GM18508 (cell line): ENCODE measurements at regions not wholly inside any gene's neighbourhood (a gene's known extent, or its start where the extent isn't known, plus 50 kb on each side); places are given as distances from the start of the nearest gene placed in this dataset.
A peak's percentile ranks its signal among the peaks of the same experiment; 100 is the strongest.
"Not testable (repeated sequence)": the region's sequence is repeated elsewhere in the genome, so short reads cannot be mapped to it uniquely, and the experiment has no call there.

Experiments
- ATAC-seq: cut with Tn5 transposase; IDR thresholded peaks from one replicate; pipeline ENCODE4 v1.9.1; 2021; ENCODE audit warnings: moderate number of reproducible peaks; ENCODE audit not compliant: insufficient read depth, unreplicated experiment

- ATAC-seq: no peak
Observed at GRCh38 chr16:72658888-72659717, 388.8 kb downstream of the ZFHX3 start.

- ATAC-seq: peak; percentile 92
Observed at GRCh38 chr16:72657791-72658190, 390.1 kb downstream of the ZFHX3 start.

GRCh38 chr16:72657164-72657563 lies 390.8 kb downstream of the ZFHX3 start:
- no peak for ATAC-seq

GRCh38 chr16:72654535-72654934 lies 393.4 kb downstream of the ZFHX3 start:
- ATAC-seq: no peak

DNA sequence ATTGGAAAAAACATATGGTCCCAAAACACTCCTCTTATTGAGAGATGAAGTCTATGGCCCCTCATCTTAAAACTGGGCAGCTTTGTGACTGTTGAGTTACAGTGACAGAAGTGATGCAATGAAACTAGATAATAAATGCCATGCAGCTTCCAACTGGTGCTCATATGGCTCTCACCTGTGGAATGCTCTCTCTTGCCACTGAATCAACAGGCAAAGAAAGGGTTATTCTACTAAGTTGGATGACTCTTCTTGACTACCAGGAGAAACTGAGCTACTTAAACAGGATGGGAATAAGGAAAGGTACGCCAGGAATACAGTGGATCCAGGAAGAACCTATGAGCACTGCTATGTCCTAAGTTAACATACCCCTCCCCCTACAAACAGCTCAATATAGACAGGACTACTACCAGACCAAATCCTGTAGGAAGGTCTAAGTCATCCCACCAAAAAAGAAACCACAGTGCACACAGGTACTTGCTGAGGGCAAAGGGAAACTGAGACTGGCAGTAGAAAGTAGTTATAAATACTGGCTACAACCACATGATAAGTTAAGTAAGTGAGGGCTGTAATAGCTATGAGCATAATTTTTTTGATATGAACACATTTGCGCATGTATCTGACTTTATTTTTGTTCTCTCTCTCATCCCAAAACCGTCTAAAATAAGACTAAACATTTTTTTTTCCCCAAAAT lies 398.5 kb downstream of the ZFHX3 start:
- no peak for ATAC-seq

DNA sequence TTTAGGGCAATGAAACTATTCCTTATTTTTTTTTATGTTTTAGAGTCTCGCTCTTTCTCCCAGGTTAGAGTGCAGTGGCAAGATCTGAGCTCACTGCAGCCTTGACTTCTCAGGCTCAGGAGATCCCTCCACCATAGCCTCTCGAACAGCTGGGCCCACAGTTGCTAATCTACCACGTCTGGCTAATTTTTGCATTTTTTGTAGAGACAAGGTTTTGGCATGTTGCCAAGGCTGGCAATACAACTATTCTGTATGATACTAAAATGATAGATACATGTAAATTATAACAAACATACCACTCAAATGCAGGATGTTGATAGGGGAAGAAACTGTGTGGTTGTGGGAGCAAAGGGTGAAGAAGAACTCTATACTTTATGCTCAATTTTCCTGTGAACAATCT lies 401.3 kb downstream of the ZFHX3 start:
- no peak for ATAC-seq

GRCh38 chr16:72645538-72645937 lies 402.4 kb downstream of the ZFHX3 start:
- no peak for ATAC-seq

DNA sequence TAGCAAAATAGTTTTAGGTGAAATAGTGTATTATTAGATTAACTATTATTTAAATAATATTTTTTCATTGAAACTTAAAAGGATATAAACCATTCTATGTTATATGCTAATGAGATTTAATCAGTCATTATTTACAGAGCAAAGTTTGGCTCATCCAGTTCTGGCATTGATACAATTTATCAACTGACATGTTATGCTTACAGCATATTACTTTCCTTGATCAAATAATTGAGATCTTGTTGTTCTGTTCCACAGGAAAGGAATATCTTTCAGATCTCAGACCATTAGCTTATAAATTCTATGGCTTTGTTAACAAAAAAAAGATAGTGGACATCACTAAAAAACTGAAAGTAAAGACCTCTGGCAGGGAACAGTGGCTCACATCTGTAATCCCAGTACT lies 403.0 kb downstream of the ZFHX3 start:
- ATAC-seq: no peak

GRCh38 chr16:72639494-72639893 lies 408.4 kb downstream of the ZFHX3 start:
- no peak for ATAC-seq

- no peak for ATAC-seq
Observed at GRCh38 chr16:72637306-72637705, 410.6 kb downstream of the ZFHX3 start.

- ATAC-seq: no peak
Observed at GRCh38 chr16:72635694-72636093, 412.2 kb downstream of the ZFHX3 start.

- ATAC-seq: no peak
Observed at GRCh38 chr16:72635104-72635503, 412.8 kb downstream of the ZFHX3 start.

GRCh38 chr16:72627182-72627896 lies 420.6 kb downstream of the ZFHX3 start:
- ATAC-seq: not testable (repeated sequence)

- no peak for ATAC-seq
Observed at GRCh38 chr16:72626623-72627022, 421.3 kb downstream of the ZFHX3 start.

- no peak for ATAC-seq
Observed at GRCh38 chr16:72621651-72622050, 426.3 kb downstream of the ZFHX3 start.

GRCh38 chr16:72620853-72621252 lies 427.1 kb downstream of the ZFHX3 start:
- no peak for ATAC-seq

- ATAC-seq: no peak
Observed at GRCh38 chr16:72620348-72620747, 427.6 kb downstream of the ZFHX3 start.

GRCh38 chr16:72615856-72616255 lies 432.1 kb downstream of the ZFHX3 start:
- no peak for ATAC-seq

GRCh38 chr16:72612718-72613117 lies 435.2 kb downstream of the ZFHX3 start:
- ATAC-seq: no peak

- no peak for ATAC-seq
Observed at GRCh38 chr16:72612256-72612655, 435.7 kb downstream of the ZFHX3 start.

DNA sequence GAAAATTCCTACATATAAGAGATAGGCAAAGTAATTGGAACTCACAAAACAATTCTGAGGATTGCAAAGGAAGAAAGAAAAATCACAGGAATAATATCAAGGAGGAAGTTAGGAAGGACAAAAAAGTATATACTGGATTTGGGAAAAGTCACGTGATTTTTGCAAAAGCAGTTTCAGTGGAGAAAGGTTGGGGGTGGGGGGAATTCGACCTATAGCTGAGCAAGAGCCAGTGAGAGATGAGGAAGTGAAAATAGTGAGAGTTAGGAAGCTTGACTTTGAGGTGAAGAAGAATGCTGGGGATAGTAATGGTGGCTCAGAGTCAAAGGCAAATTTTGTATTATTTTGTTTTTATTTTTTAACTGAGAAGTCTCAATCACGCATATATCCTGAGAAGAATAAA lies 438.0 kb upstream of the PMFBP1 start:
- no peak for ATAC-seq
